ENCODE measurements at regions not wholly inside any gene's neighbourhood (a gene's known extent, or its start where the extent isn't known, plus 50 kb on each side); places are given as distances from the start of the nearest gene placed in this dataset.

GRCh38 chr12:30041096-30041495 lies 257.4 kb upstream of the TMTC1 start:
- no peak overlapping the region for H2AFZ ChIP-seq (ENCODE audit: control insufficient read depth, low read length)
- H4K20me1 ChIP-seq (ENCODE audit: control insufficient read depth, extremely low read depth, insufficient read depth, low read length) = no peaks in the 10 kb centered on the region
- DNase-seq (ENCODE audit: low read depth, low spot score) (no peak), FAIRE-seq (no peak)
- H3K4me2 ChIP-seq (ENCODE audit: control insufficient read depth, extremely low read depth, insufficient read depth, low read depth, low read length) = no peak overlapping the region
- no peaks in the 10 kb centered on the region for H3K9me1 ChIP-seq (ENCODE audit: control insufficient read depth, extremely low read depth, insufficient read depth, low read length)
- no peak overlapping the region for H3K4me3 ChIP-seq (ENCODE audit: control insufficient read depth in 2 of 3, extremely low read depth in 1 of 3, insufficient read depth in 2 of 3, low read depth in 1 of 3, low read length in 3 of 3)
- H3K27ac ChIP-seq (ENCODE audit: control insufficient read depth, insufficient read depth, low read length) = no peak overlapping the region
- H3K9me3 ChIP-seq (ENCODE audit: control insufficient read depth, low read depth, low read length) = no peaks in the 10 kb centered on the region
- no peaks in the 10 kb centered on the region for H3K79me2 ChIP-seq (ENCODE audit: control insufficient read depth, insufficient read depth, low read length)
- no peaks in the 10 kb centered on the region for H3K4me1 ChIP-seq (ENCODE audit: control insufficient read depth, extremely low read depth, insufficient read depth, low read length)
- H3K27me3 ChIP-seq (ENCODE audit: control insufficient read depth, extremely low read depth, insufficient read depth, low read length) = no peaks in the 10 kb centered on the region
- TF ChIP-seq CTCF (optimal IDR thresholded peaks at IDR 0.05 in 1 of 3, IDR thresholded peaks at IDR 0.05 in 1 of 3, conservative IDR thresholded peaks at IDR 0.05 in 1 of 3; ENCODE audit: extremely low read depth in 1 of 3, insufficient read depth in 2 of 3, low read length in 3 of 3) (no peak), EZH2 (IDR thresholded peaks at IDR 0.05; ENCODE audit: low read length) (no peak)
- no peaks in the 10 kb centered on the region for H3K36me3 ChIP-seq (ENCODE audit: control insufficient read depth in 2 of 2, extremely low read depth in 1 of 2, insufficient read depth in 2 of 2, low read length in 2 of 2)
- H3K9ac ChIP-seq (ENCODE audit: control insufficient read depth, extremely low read depth, insufficient read depth, low read length) = no peak overlapping the region
- dilution Hi-C loops (cut with MboI; ENCODE audit: extremely low pct_ligation_motif_present, low sequenced_read_pairs) = no loop called here

GRCh38 chr12:30030693-30031374 lies 247.1 kb upstream of the TMTC1 start:
- Histone ChIP-seq H3K9me1 (ENCODE audit: control insufficient read depth, extremely low read depth, insufficient read depth, low read length) (no peaks in the 10 kb centered on the region), H2AFZ (ENCODE audit: control insufficient read depth, low read length) (no peak overlapping the region), H4K20me1 (ENCODE audit: control insufficient read depth, extremely low read depth, insufficient read depth, low read length) (no peaks in the 10 kb centered on the region), H3K4me2 (ENCODE audit: control insufficient read depth, extremely low read depth, insufficient read depth, low read depth, low read length) (no peak overlapping the region), H3K27ac (ENCODE audit: control insufficient read depth, insufficient read depth, low read length) (no peak overlapping the region), H3K27me3 (ENCODE audit: control insufficient read depth, extremely low read depth, insufficient read depth, low read length) (no peaks in the 10 kb centered on the region), H3K4me1 (ENCODE audit: control insufficient read depth, extremely low read depth, insufficient read depth, low read length) (peaks cover 13% of the 10 kb centered on the region), H3K79me2 (ENCODE audit: control insufficient read depth, insufficient read depth, low read length) (no peaks in the 10 kb centered on the region), H3K36me3 (ENCODE audit: control insufficient read depth in 2 of 2, extremely low read depth in 1 of 2, insufficient read depth in 2 of 2, low read length in 2 of 2) (no peaks in the 10 kb centered on the region), H3K4me3 (ENCODE audit: control insufficient read depth in 2 of 3, extremely low read depth in 1 of 3, insufficient read depth in 2 of 3, low read depth in 1 of 3, low read length in 3 of 3) (no peak overlapping the region), H3K9me3 (ENCODE audit: control insufficient read depth, low read depth, low read length) (no peaks in the 10 kb centered on the region), H3K9ac (ENCODE audit: control insufficient read depth, extremely low read depth, insufficient read depth, low read length) (no peak overlapping the region)
- no peak for FAIRE-seq
- DNase-seq (ENCODE audit: low read depth, low spot score) = no peak
- no peak for TF ChIP-seq EZH2 (IDR thresholded peaks at IDR 0.05; ENCODE audit: low read length)
- no peak for TF ChIP-seq CTCF (optimal IDR thresholded peaks at IDR 0.05 in 1 of 3, IDR thresholded peaks at IDR 0.05 in 1 of 3, conservative IDR thresholded peaks at IDR 0.05 in 1 of 3; ENCODE audit: extremely low read depth in 1 of 3, insufficient read depth in 2 of 3, low read length in 3 of 3)
- dilution Hi-C loops (cut with MboI; ENCODE audit: extremely low pct_ligation_motif_present, low sequenced_read_pairs) = no loop called here

Measured in keratinocyte (primary cell).